AG04450 (cell line): ENCODE measurements at regions not wholly inside any gene's neighbourhood (a gene's known extent, or its start where the extent isn't known, plus 50 kb on each side); places are given as distances from the start of the nearest gene placed in this dataset.

Experiments
- CTCF ChIA-PET: fragments of 300-600, 350-600 bp; formaldehyde crosslinking; extraction: SDS; loops from one replicate; lab custom pipeline; 2022; ENCODE audit warnings: antibody characterized with exemption, inconsistent platforms; lab: Charles Lee
- POLR2A ChIA-PET: fragments of 350-600 bp; formaldehyde crosslinking; extraction: SDS; loops from one replicate; lab custom pipeline; 2021; ENCODE audit warnings: antibody characterized with exemption, inconsistent platforms; lab: Yijun Ruan, JAX
- DNase-seq: peaks from one replicate; pipeline ENCODE4 v3.0.0-alpha.2; 2011; ENCODE audit warnings: low read depth, low spot score
- H3K27ac ChIP-seq: one replicate; pipeline ENCODE4 v1.5.1; 2012; ENCODE audit warnings: low read depth, low read length, control low read depth
- H3K27me3 ChIP-seq: one replicate; pipeline ENCODE4 v1.6.0; 2012; ENCODE audit warnings: low read length; ENCODE audit not compliant: control insufficient read depth, insufficient read depth
- H3K4me3 ChIP-seq: 2 replicates; pipeline ENCODE4 v1.5.1; 2011; ENCODE audit warnings: mild to moderate bottlenecking, low read depth, low read length, control low read depth
- H3K9me3 ChIP-seq: 2 replicates; pipeline ENCODE4 v1.5.1; 2012; ENCODE audit warnings: low read length; ENCODE audit not compliant: control insufficient read depth, insufficient read depth
- CTCF ChIP-seq: IDR thresholded peaks from 2 replicates; pipeline ENCODE4 v1.5.1; 2011; ENCODE audit warnings: low read depth, low read length, control low read depth, inconsistent platforms

GRCh38 chr9:79884546-79884945 lies 312.8 kb downstream of the TLE4 start:
- POLR2A ChIA-PET = no interaction called here
- peaks cover 2% of the 10 kb centered on the region for H3K27me3 ChIP-seq
- no peaks in the 10 kb centered on the region for H3K9me3 ChIP-seq
- no peak overlapping the region for H3K27ac ChIP-seq
- H3K4me3 ChIP-seq = no peak overlapping the region
- no peak for TF ChIP-seq CTCF
- no peak for DNase-seq
- CTCF ChIA-PET = no interaction called here

GRCh38 chr9:79883073-79883645 lies 311.4 kb downstream of the TLE4 start:
- Histone ChIP-seq H3K4me3 (no peak overlapping the region), H3K27ac (no peak overlapping the region), H3K27me3 (peaks cover 2% of the 10 kb centered on the region), H3K9me3 (no peaks in the 10 kb centered on the region)
- DNase-seq = no peak
- CTCF ChIA-PET = no interaction called here
- TF ChIP-seq CTCF = no peak
- POLR2A ChIA-PET = no interaction called here

GRCh38 chr9:79880626-79881025 lies 308.9 kb downstream of the TLE4 start:
- no peak overlapping the region for H3K4me3 ChIP-seq
- DNase-seq = no peak
- no peaks in the 10 kb centered on the region for H3K27me3 ChIP-seq
- ChIA-PET CTCF (no interaction called here), POLR2A (no interaction called here)
- H3K9me3 ChIP-seq = no peaks in the 10 kb centered on the region
- no peak overlapping the region for H3K27ac ChIP-seq
- TF ChIP-seq CTCF = no peak

- H3K27me3 ChIP-seq = no peaks in the 10 kb centered on the region
- ChIA-PET POLR2A (no interaction called here), CTCF (no interaction called here)
- no peak for DNase-seq
- H3K9me3 ChIP-seq = no peaks in the 10 kb centered on the region
- H3K4me3 ChIP-seq = no peak overlapping the region
- TF ChIP-seq CTCF = no peak
- H3K27ac ChIP-seq = no peak overlapping the region
Observed at GRCh38 chr9:79877943-79878602, 306.3 kb downstream of the TLE4 start.

GRCh38 chr9:79868567-79869189 lies 296.9 kb downstream of the TLE4 start:
- no peaks in the 10 kb centered on the region; the same call in 1 of the 2 replicates for H3K9me3 ChIP-seq
- ChIA-PET CTCF (no interaction called here), POLR2A (no interaction called here)
- no peaks in the 10 kb centered on the region for H3K27me3 ChIP-seq
- TF ChIP-seq CTCF = no peak
- H3K27ac ChIP-seq = no peak overlapping the region
- H3K4me3 ChIP-seq = no peak overlapping the region
- no peak for DNase-seq
